ENCODE measurements at regions not wholly inside any gene's neighbourhood (a gene's known extent, or its start where the extent isn't known, plus 50 kb on each side); places are given as distances from the start of the nearest gene placed in this dataset.

- H3K9me1 ChIP-seq (ENCODE audit: control insufficient read depth, extremely low read depth, insufficient read depth, low read length) = no peaks in the 10 kb centered on the region
- no peak overlapping the region for H3K27ac ChIP-seq (ENCODE audit: control insufficient read depth, insufficient read depth, low read length)
- no peaks in the 10 kb centered on the region for H3K36me3 ChIP-seq (ENCODE audit: control insufficient read depth in 2 of 2, extremely low read depth in 1 of 2, insufficient read depth in 2 of 2, low read length in 2 of 2)
- TF ChIP-seq EZH2 (IDR thresholded peaks at IDR 0.05; ENCODE audit: low read length) (no peak), CTCF (optimal IDR thresholded peaks at IDR 0.05 in 1 of 3, IDR thresholded peaks at IDR 0.05 in 1 of 3, conservative IDR thresholded peaks at IDR 0.05 in 1 of 3; ENCODE audit: extremely low read depth in 1 of 3, insufficient read depth in 2 of 3, low read length in 3 of 3) (no peak)
- H3K9ac ChIP-seq (ENCODE audit: control insufficient read depth, extremely low read depth, insufficient read depth, low read length) = no peak overlapping the region
- H3K4me3 ChIP-seq (ENCODE audit: control insufficient read depth in 2 of 3, extremely low read depth in 1 of 3, insufficient read depth in 2 of 3, low read depth in 1 of 3, low read length in 3 of 3) = no peak overlapping the region
- no peaks in the 10 kb centered on the region for H4K20me1 ChIP-seq (ENCODE audit: control insufficient read depth, extremely low read depth, insufficient read depth, low read length)
- no peak for FAIRE-seq
- H2AFZ ChIP-seq (ENCODE audit: control insufficient read depth, low read length) = no peak overlapping the region
- dilution Hi-C loops (cut with MboI; ENCODE audit: extremely low pct_ligation_motif_present, low sequenced_read_pairs) = no loop called here
- no peaks in the 10 kb centered on the region for H3K9me3 ChIP-seq (ENCODE audit: control insufficient read depth, low read depth, low read length)
- H3K27me3 ChIP-seq (ENCODE audit: control insufficient read depth, extremely low read depth, insufficient read depth, low read length) = no peaks in the 10 kb centered on the region
- no peaks in the 10 kb centered on the region for H3K79me2 ChIP-seq (ENCODE audit: control insufficient read depth, insufficient read depth, low read length)
- H3K4me2 ChIP-seq (ENCODE audit: control insufficient read depth, extremely low read depth, insufficient read depth, low read depth, low read length) = no peak overlapping the region
- DNase-seq (ENCODE audit: low read depth, low spot score) = no peak
- no peaks in the 10 kb centered on the region for H3K4me1 ChIP-seq (ENCODE audit: control insufficient read depth, extremely low read depth, insufficient read depth, low read length)
Measured at GRCh38 chr5:122600924-122601323, 174.0 kb upstream of the SNX2 start.

GRCh38 chr5:122602700-122603099, 172.2 kb upstream of the SNX2 start:
- no peaks in the 10 kb centered on the region for H3K36me3 ChIP-seq (ENCODE audit: control insufficient read depth in 2 of 2, extremely low read depth in 1 of 2, insufficient read depth in 2 of 2, low read length in 2 of 2)
- no peaks in the 10 kb centered on the region for H3K4me1 ChIP-seq (ENCODE audit: control insufficient read depth, extremely low read depth, insufficient read depth, low read length)
- no peaks in the 10 kb centered on the region for H3K9me1 ChIP-seq (ENCODE audit: control insufficient read depth, extremely low read depth, insufficient read depth, low read length)
- H3K79me2 ChIP-seq (ENCODE audit: control insufficient read depth, insufficient read depth, low read length) = no peaks in the 10 kb centered on the region
- no peak overlapping the region for H3K27ac ChIP-seq (ENCODE audit: control insufficient read depth, insufficient read depth, low read length)
- H2AFZ ChIP-seq (ENCODE audit: control insufficient read depth, low read length) = no peak overlapping the region
- no peak for FAIRE-seq
- H3K27me3 ChIP-seq (ENCODE audit: control insufficient read depth, extremely low read depth, insufficient read depth, low read length) = no peaks in the 10 kb centered on the region
- H3K9me3 ChIP-seq (ENCODE audit: control insufficient read depth, low read depth, low read length) = no peaks in the 10 kb centered on the region
- TF ChIP-seq CTCF (optimal IDR thresholded peaks at IDR 0.05 in 1 of 3, IDR thresholded peaks at IDR 0.05 in 1 of 3, conservative IDR thresholded peaks at IDR 0.05 in 1 of 3; ENCODE audit: extremely low read depth in 1 of 3, insufficient read depth in 2 of 3, low read length in 3 of 3) (no peak), EZH2 (IDR thresholded peaks at IDR 0.05; ENCODE audit: low read length) (no peak)
- no peak overlapping the region for H3K4me2 ChIP-seq (ENCODE audit: control insufficient read depth, extremely low read depth, insufficient read depth, low read depth, low read length)
- no peak for DNase-seq (ENCODE audit: low read depth, low spot score)
- no peak overlapping the region for H3K4me3 ChIP-seq (ENCODE audit: control insufficient read depth in 2 of 3, extremely low read depth in 1 of 3, insufficient read depth in 2 of 3, low read depth in 1 of 3, low read length in 3 of 3)
- dilution Hi-C loops (cut with MboI; ENCODE audit: extremely low pct_ligation_motif_present, low sequenced_read_pairs) = no loop called here
- no peak overlapping the region for H3K9ac ChIP-seq (ENCODE audit: control insufficient read depth, extremely low read depth, insufficient read depth, low read length)
- H4K20me1 ChIP-seq (ENCODE audit: control insufficient read depth, extremely low read depth, insufficient read depth, low read length) = no peaks in the 10 kb centered on the region
